NCI-H1092 (cell line): ENCODE measurements at regions not wholly inside any gene's neighbourhood (a gene's known extent, or its start where the extent isn't known, plus 50 kb on each side); places are given as distances from the start of the nearest gene placed in this dataset.

Experiments
- DNase-seq: peaks from one replicate; lab custom pipeline; 2025; lab: John Stamatoyannopoulos, UW

- no peak for DNase-seq
These were observed 287.1 kb upstream of the SRRM4 start for GRCh38 chr12:118694128-118694775.

GRCh38 chr12:118704527-118705241 lies 276.7 kb upstream of the SRRM4 start:
- no peak for DNase-seq

- DNase-seq = no peak
These were observed 274.9 kb upstream of the SRRM4 start for GRCh38 chr12:118706437-118706836.

GRCh38 chr12:118709946-118710345 lies 271.4 kb upstream of the SRRM4 start:
- no peak for DNase-seq

- no peak for DNase-seq
These were observed 270.2 kb upstream of the SRRM4 start for GRCh38 chr12:118711185-118711584.

GRCh38 chr12:118714051-118714460 lies 267.3 kb upstream of the SRRM4 start:
- DNase-seq = peak; percentile 46

- no peak for DNase-seq
These were observed 266.8 kb upstream of the SRRM4 start for GRCh38 chr12:118714500-118714899.

- no peak for DNase-seq
These were observed 265.7 kb upstream of the SRRM4 start for GRCh38 chr12:118715647-118716046.

- no peak for DNase-seq
These were observed 254.0 kb upstream of the SRRM4 start for GRCh38 chr12:118727196-118727978.

- no peak for DNase-seq
These were observed 253.4 kb upstream of the SRRM4 start for GRCh38 chr12:118727979-118728366.

- no peak for DNase-seq
These were observed 247.1 kb upstream of the SRRM4 start for GRCh38 chr12:118734266-118734665.

GRCh38 chr12:118737985-118738540 lies 243.3 kb upstream of the SRRM4 start:
- DNase-seq = no peak

GRCh38 chr12:118741194-118741593 lies 240.1 kb upstream of the SRRM4 start:
- DNase-seq = no peak

- DNase-seq = no peak
These were observed 238.9 kb upstream of the SRRM4 start for GRCh38 chr12:118742431-118742830.

GRCh38 chr12:118743896-118744700 lies 237.2 kb upstream of the SRRM4 start:
- DNase-seq = no peak

- DNase-seq = no peak
These were observed 235.2 kb upstream of the SRRM4 start for GRCh38 chr12:118746176-118746575.

GRCh38 chr12:118746960-118747359 lies 234.4 kb upstream of the SRRM4 start:
- no peak for DNase-seq

GRCh38 chr12:118747771-118748170 lies 233.6 kb upstream of the SRRM4 start:
- DNase-seq = no peak

GRCh38 chr12:118748478-118749380 lies 232.6 kb upstream of the SRRM4 start:
- no peak for DNase-seq

- no peak for DNase-seq
These were observed 231.7 kb upstream of the SRRM4 start for GRCh38 chr12:118749646-118750045.

GRCh38 chr12:118750666-118751065 lies 230.7 kb upstream of the SRRM4 start:
- DNase-seq = no peak
